ENCODE measurements at regions not wholly inside any gene's neighbourhood (a gene's known extent, or its start where the extent isn't known, plus 50 kb on each side); places are given as distances from the start of the nearest gene placed in this dataset.
"Not testable (repeated sequence)": the region's sequence is repeated elsewhere in the genome, so short reads cannot be mapped to it uniquely, and the experiment has no call there.

- DNase-seq (ENCODE audit: low read depth, low spot score) (peak; percentile 1), FAIRE-seq (no peak)
- ChIA-PET CTCF (interaction anchor here (1.1 kb wide), 1 partner anchor 11 kb away, joined by 4 read pairs; no protein-coding TSS in a partner anchor), POLR2A (no interaction called here)
- TF ChIP-seq POLR2A (IDR thresholded peaks at IDR 0.05; ENCODE audit: low read depth, low read length) = no peak
- Histone ChIP-seq H3K9me1 (replicated peaks; ENCODE audit: control insufficient read depth, extremely low read depth, insufficient read depth, low read length) (no peaks in the 10 kb centered on the region), H3K79me2 (ENCODE audit: control insufficient read depth, insufficient read depth, low read length) (no peaks in the 10 kb centered on the region), H3K4me1 (ENCODE audit: control insufficient read depth, extremely low read depth, insufficient read depth, low read length) (no peaks in the 10 kb centered on the region), H2AFZ (ENCODE audit: low read depth, low read length) (no peak overlapping the region), H3K4me3 (replicated peaks in 1 of 3; ENCODE audit: insufficient read depth in 1 of 3, low read depth in 1 of 3, low read length in 3 of 3) (no peak overlapping the region), H3K27me3 (ENCODE audit: control insufficient read depth in 2 of 2, insufficient read depth in 2 of 2, low read length in 2 of 2) (peaks cover 4 to 5% of the 10 kb centered on the region in 2 experiments), H3K4me2 (ENCODE audit: insufficient read depth, low read length) (no peak overlapping the region), H4K20me1 (replicated peaks; ENCODE audit: control insufficient read depth, extremely low read depth, insufficient read depth, low read length) (no peaks in the 10 kb centered on the region), H3K9ac (replicated peaks; ENCODE audit: extremely low read depth, insufficient read depth, low read length) (no peak overlapping the region), H3K9me3 (replicated peaks; ENCODE audit: control insufficient read depth, insufficient read depth, low read length) (no peaks in the 10 kb centered on the region), H3K27ac (ENCODE audit: insufficient read depth, low read depth, low read length) (no peak overlapping the region), H3K36me3 (ENCODE audit: control insufficient read depth in 2 of 2, extremely low read depth in 1 of 2, insufficient read depth in 2 of 2, low read length in 2 of 2) (no peaks in the 10 kb centered on the region)
- intact Hi-C loops (cut with micrococcal nuclease) = no loop called here
- BruUV-seq (replicated peaks) = no TSS peak
- dilution Hi-C loops (cut with MboI; ENCODE audit: extremely low pct_ligation_motif_present, low sequenced_read_pairs) = no loop called here
Measured at GRCh38 chrX:68978255-68978654, 149.4 kb downstream of the EFNB1 start.

- H3K9me1 ChIP-seq (replicated peaks; ENCODE audit: control insufficient read depth, extremely low read depth, insufficient read depth, low read length) = no peaks in the 10 kb centered on the region
- H3K4me3 ChIP-seq (replicated peaks in 1 of 3; ENCODE audit: insufficient read depth in 1 of 3, low read depth in 1 of 3, low read length in 3 of 3) = no peak overlapping the region
- TF ChIP-seq POLR2A (IDR thresholded peaks at IDR 0.05; ENCODE audit: low read depth, low read length) (no peak), EZH2 (IDR thresholded peaks at IDR 0.05; ENCODE audit: borderline replicate concordance, low read depth, low read length, severe bottlenecking) (no peak), MYC (IDR thresholded peaks at IDR 0.05; ENCODE audit: low read depth, low read length) (no peak), GATA2 (IDR thresholded peaks at IDR 0.05; ENCODE audit: insufficient read depth, insufficient read length, low read depth, low read length) (no peak)
- TF ChIP-seq, protein P1, sequence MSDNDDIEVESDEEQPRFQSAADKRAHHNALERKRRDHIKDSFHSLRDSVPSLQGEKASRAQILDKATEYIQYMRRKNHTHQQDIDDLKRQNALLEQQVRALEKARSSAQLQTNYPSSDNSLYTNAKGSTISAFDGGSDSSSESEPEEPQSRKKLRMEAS (IDR thresholded peaks at IDR 0.05; ENCODE audit: insufficient read depth, insufficient read length) = no peak
- ChIA-PET CTCF (interaction anchor here (1.2 kb wide), 1 partner anchor 140 kb away, joined by 3 read pairs; no protein-coding TSS in a partner anchor), POLR2A (no interaction called here)
- no peaks in the 10 kb centered on the region for H3K4me1 ChIP-seq (ENCODE audit: control insufficient read depth, extremely low read depth, insufficient read depth, low read length)
- no peak for FAIRE-seq
- H4K20me1 ChIP-seq (replicated peaks; ENCODE audit: control insufficient read depth, extremely low read depth, insufficient read depth, low read length) = no peaks in the 10 kb centered on the region
- intact Hi-C loops (cut with micrococcal nuclease) = no loop called here
- H3K79me2 ChIP-seq (ENCODE audit: control insufficient read depth, insufficient read depth, low read length) = no peaks in the 10 kb centered on the region
- H3K9me3 ChIP-seq (replicated peaks; ENCODE audit: control insufficient read depth, insufficient read depth, low read length) = no peaks in the 10 kb centered on the region
- no peaks in the 10 kb centered on the region for H3K36me3 ChIP-seq (ENCODE audit: control insufficient read depth in 2 of 2, extremely low read depth in 1 of 2, insufficient read depth in 2 of 2, low read length in 2 of 2)
- H3K27me3 ChIP-seq (ENCODE audit: control insufficient read depth in 2 of 2, insufficient read depth in 2 of 2, low read length in 2 of 2) = peaks cover 0 to 3% of the 10 kb centered on the region in 2 experiments
- no peak for DNase-seq (ENCODE audit: low read depth, low spot score)
- no peak overlapping the region for H3K27ac ChIP-seq (ENCODE audit: insufficient read depth, low read depth, low read length)
- no peak overlapping the region for H3K4me2 ChIP-seq (ENCODE audit: insufficient read depth, low read length)
- BruUV-seq (replicated peaks) = no TSS peak
- no peak overlapping the region for H2AFZ ChIP-seq (ENCODE audit: low read depth, low read length)
- H3K9ac ChIP-seq (replicated peaks; ENCODE audit: extremely low read depth, insufficient read depth, low read length) = no peak overlapping the region
- dilution Hi-C loops (cut with MboI; ENCODE audit: extremely low pct_ligation_motif_present, low sequenced_read_pairs) = no loop called here
Measured at GRCh38 chrX:68953331-68953730, 124.5 kb downstream of the EFNB1 start.

DNA sequence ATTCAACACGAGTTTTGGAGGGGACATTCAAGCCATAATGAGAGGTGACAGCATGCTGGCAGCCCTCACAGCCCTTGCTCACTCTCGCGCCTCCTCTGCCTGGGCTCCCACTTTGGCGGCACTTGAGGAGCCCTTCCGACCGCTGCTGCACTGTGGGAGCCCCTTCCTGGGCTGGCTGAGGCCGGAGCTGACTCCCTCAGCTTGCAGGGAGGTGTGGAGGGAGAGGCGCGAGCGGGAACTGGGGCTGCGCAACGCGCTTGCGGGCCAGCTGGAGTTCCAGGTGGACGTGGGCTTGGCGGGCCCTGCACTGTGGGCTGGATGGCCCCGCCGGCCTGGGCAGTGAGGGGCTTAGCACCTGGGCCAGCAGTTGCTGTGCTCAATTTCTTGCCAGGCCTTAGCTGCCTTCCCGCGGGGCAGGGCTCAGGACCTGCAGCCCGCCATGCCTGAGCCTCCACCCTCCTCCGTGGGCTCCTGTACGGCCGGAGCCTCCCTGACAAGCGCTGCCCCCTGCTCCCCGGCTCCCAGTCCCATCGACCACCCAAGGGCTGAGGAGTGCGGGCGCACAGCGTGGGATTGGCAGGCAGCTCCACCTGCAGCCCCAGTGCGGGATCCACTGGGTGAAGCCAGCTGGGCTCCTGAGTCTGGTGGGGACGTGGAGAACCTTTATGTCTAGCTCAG lies 123.3 kb downstream of the EFNB1 start:
- H3K27me3 ChIP-seq (ENCODE audit: control insufficient read depth in 2 of 2, insufficient read depth in 2 of 2, low read length in 2 of 2); BruUV-seq (replicated peaks); DNase-seq (ENCODE audit: low read depth, low spot score); H3K4me1 ChIP-seq (ENCODE audit: control insufficient read depth, extremely low read depth, insufficient read depth, low read length); H3K9me1 ChIP-seq (replicated peaks; ENCODE audit: control insufficient read depth, extremely low read depth, insufficient read depth, low read length); H3K79me2 ChIP-seq (ENCODE audit: control insufficient read depth, insufficient read depth, low read length); H4K20me1 ChIP-seq (replicated peaks; ENCODE audit: control insufficient read depth, extremely low read depth, insufficient read depth, low read length); H3K36me3 ChIP-seq (ENCODE audit: control insufficient read depth in 2 of 2, extremely low read depth in 1 of 2, insufficient read depth in 2 of 2, low read length in 2 of 2); CTCF ChIA-PET; dilution Hi-C loops (cut with MboI; ENCODE audit: extremely low pct_ligation_motif_present, low sequenced_read_pairs); intact Hi-C loops (cut with micrococcal nuclease); H3K9ac ChIP-seq (replicated peaks; ENCODE audit: extremely low read depth, insufficient read depth, low read length); H2AFZ ChIP-seq (ENCODE audit: low read depth, low read length); POLR2A ChIA-PET; H3K9me3 ChIP-seq (replicated peaks; ENCODE audit: control insufficient read depth, insufficient read depth, low read length); FAIRE-seq; H3K4me3 ChIP-seq (replicated peaks in 1 of 3; ENCODE audit: insufficient read depth in 1 of 3, low read depth in 1 of 3, low read length in 3 of 3); H3K4me2 ChIP-seq (ENCODE audit: insufficient read depth, low read length); H3K27ac ChIP-seq (ENCODE audit: insufficient read depth, low read depth, low read length): not testable (repeated sequence)

Data from endothelial cell of umbilical vein (primary cell).